HG03378 (cell line): ENCODE measurements at regions not wholly inside any gene's neighbourhood (a gene's known extent, or its start where the extent isn't known, plus 50 kb on each side); places are given as distances from the start of the nearest gene placed in this dataset.

ENCODE experiments used
- ATAC-seq: cut with Tn5 transposase; IDR thresholded peaks from one replicate; pipeline ENCODE4 v1.9.1; 2021; ENCODE audit warnings: mild to moderate bottlenecking, moderate library complexity; ENCODE audit not compliant: unreplicated experiment

DNA sequence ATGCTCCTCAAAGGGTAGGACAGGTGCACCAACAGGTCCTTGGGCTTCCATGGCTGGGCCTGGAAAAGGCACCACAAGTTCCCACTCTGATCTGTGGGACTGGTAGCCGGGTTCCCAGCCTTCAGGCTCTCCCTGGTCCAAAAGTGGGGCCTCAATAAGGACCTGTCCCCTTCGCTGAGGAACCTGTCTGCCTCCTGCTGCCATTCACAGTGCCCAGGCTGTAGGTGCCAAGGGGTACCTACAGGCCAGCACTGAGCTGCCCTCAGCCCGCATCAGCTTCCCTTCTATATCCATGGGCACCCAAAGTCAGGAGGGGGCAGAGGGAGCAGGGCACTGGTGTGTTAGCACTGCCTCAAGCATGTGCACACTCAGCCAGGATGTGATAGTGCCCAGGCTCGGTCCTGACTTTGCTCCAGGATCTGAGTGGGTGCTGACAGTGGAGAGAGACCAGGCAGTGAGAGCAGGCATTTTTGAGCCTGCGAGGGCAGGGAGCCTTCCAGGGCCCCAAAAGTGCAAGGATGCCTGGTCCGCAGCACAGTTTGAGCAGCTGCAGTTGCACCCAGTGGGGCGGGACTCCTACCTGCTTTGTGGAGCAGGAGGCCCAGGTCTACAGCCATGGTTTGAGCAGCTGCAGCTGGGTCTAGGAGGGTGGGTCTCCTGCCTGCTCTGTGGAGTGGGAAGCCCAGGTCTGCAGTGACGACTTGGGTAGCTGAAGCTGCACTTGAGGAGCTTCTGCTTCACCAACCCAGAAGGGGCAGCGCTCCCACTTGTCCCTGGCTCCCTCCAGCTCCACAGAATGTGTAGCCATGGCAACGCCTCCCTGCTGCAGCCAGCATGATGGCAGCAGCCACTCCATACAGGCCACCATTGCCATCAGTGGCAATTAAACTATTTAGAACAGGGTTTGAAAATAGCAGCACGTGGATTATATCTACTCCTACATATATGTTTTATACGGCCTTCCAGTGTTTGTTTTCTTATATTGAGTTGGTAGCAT, 376.4 kb downstream of the KCTD8 start:
- ATAC-seq = no peak

- no peak for ATAC-seq
Observed at GRCh38 chr4:44086753-44087152, 361.9 kb downstream of the KCTD8 start.

GRCh38 chr4:44093390-44093789, 355.2 kb downstream of the KCTD8 start:
- ATAC-seq = no peak

- ATAC-seq = no peak
Observed at GRCh38 chr4:44098973-44099372, 349.6 kb downstream of the KCTD8 start.

- ATAC-seq = no peak
Observed at GRCh38 chr4:44100456-44100855, 348.2 kb downstream of the KCTD8 start.

DNA sequence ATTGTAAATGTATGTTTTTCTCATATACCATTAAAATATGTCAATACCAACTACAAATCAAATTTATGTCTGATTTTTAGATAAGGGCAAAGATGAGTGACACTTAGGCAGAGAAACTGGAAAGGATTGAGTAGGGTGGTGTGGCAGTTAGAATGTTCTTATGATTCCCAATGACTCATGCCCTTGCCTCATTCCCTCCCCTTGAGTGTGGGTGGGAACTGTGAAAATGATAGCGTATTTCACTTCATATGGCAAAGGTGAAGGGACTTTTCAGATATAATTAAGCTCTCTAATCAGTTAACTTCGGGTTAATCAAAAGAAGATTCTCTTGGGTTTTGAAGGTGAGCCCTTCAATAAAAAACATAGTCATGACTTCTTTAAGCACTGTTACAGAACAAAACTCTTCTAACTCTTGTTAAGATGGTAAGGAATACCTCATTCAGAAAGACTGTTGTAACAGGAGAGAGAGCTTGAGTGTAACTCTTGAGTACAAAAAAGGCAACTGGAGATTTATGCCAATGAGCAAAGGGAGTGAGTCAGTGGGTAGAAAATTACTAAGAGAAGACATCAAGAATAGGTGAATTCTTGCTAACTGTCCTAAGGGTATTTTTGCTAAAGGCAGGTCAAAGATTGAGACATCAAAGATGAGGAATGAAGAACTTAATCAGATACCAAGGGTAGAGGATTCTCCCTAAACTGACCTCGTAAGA, 329.5 kb downstream of the KCTD8 start:
- ATAC-seq = no peak

GRCh38 chr4:44120646-44121045, 328.0 kb downstream of the KCTD8 start:
- no peak for ATAC-seq

DNA sequence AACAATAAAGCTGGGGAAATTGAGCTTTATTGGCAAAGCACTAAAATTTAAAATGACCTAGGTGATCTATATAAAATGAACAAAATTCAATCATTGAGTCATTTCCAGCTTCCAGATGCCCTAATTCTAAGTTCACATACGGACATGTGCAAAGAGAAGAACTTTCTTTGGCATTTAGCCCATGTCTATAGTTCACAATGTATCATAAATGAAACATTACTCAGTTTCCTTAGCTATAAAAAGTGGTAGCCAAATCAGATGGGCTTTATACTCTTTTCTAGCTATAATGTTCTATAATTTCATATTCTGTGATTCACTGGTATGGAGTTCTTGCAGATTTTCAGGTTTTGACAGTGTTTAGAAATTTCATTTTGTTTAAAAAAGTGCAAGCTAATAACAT, 327.4 kb downstream of the KCTD8 start:
- ATAC-seq = no peak
